DOHH2 (cell line): ENCODE measurements at regions not wholly inside any gene's neighbourhood (a gene's known extent, or its start where the extent isn't known, plus 50 kb on each side); places are given as distances from the start of the nearest gene placed in this dataset.

Source experiments
- CTCF ChIP-seq: fragments of 200-600 bp; sonication (generic); IDR thresholded peaks from one replicate; pipeline ENCODE4 v1.5.1; 2014; ENCODE audit warnings: antibody characterized with exemption, mild to moderate bottlenecking, low read depth, low read length; ENCODE audit not compliant: poor library complexity, severe bottlenecking
- EZH2phosphoT487 ChIP-seq: fragments of 200-600 bp; sonication (generic); IDR thresholded peaks from 2 replicates; pipeline ENCODE4 v1.6.1; 2017; ENCODE audit warnings: borderline replicate concordance, mild to moderate bottlenecking, antibody characterized with exemption, low read length, moderate library complexity, mixed read lengths

- no peak for TF ChIP-seq CTCF
- TF ChIP-seq EZH2phosphoT487 = no peak
Measured at GRCh38 chr13:73440296-73440895, 381.6 kb downstream of the KLF5 start.
